ENCODE measurements at regions not wholly inside any gene's neighbourhood (a gene's known extent, or its start where the extent isn't known, plus 50 kb on each side); places are given as distances from the start of the nearest gene placed in this dataset.

DNA sequence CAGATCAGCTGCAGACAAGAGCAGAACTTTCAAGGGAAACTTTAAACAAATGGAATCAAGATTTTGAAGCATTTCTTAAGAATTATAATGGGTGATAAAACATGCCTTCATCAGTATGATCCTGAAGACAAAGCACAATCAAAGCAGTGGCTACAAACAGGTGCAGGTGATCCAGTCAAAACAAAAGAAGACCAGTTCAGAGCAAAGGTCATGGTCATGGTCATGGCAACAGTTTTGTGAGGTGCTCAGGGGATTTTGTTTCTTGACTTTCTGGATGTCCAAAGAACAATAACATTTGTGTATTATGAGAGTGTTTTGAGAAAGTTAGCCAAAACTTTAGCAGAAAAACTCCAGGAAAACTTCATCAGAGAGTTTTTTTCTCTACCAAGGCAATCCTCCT is 681.7 kb upstream of the PTBP2 start:
- intact Hi-C loops (cut with micrococcal nuclease) = no loop called here
- Mint-ChIP-seq H3K27me3 (ENCODE audit: low read depth) (no peaks in the 10 kb centered on the region), H3K9me3 (peaks cover 2% of the 10 kb centered on the region), H3K27ac (no peak overlapping the region), H3K4me1 (ENCODE audit: low read depth) (no peaks in the 10 kb centered on the region), H3K36me3 (ENCODE audit: low read depth) (no peaks in the 10 kb centered on the region), H3K4me3 (no peak overlapping the region)
- CTCF ChIA-PET = no interaction called here
- DNase-seq = no peak

DNA sequence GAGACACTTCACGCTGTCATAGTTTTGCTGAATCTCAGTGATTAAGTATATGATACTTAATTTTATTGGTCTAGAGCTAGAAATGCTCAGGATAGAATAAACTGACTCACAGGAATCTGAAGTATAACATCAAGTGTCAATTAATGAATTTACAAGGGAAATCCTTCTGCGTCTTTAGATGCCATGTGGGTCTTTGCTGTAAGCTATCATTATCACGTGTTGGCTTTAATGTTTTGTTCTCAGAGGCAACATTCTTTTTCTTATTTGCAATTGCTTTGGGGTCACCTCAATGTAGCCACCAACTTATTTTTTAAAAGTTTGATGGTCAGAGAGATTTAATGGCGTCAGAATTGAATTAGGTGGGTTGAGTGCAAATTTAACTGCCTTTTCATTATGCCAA is 680.1 kb upstream of the PTBP2 start:
- Mint-ChIP-seq H3K4me1 (ENCODE audit: low read depth) (no peaks in the 10 kb centered on the region), H3K9me3 (peaks cover 2% of the 10 kb centered on the region), H3K36me3 (ENCODE audit: low read depth) (no peaks in the 10 kb centered on the region), H3K27me3 (ENCODE audit: low read depth) (no peaks in the 10 kb centered on the region), H3K27ac (no peak overlapping the region), H3K4me3 (no peak overlapping the region)
- intact Hi-C loops (cut with micrococcal nuclease) = no loop called here
- DNase-seq = no peak
- CTCF ChIA-PET = no interaction called here

DNA sequence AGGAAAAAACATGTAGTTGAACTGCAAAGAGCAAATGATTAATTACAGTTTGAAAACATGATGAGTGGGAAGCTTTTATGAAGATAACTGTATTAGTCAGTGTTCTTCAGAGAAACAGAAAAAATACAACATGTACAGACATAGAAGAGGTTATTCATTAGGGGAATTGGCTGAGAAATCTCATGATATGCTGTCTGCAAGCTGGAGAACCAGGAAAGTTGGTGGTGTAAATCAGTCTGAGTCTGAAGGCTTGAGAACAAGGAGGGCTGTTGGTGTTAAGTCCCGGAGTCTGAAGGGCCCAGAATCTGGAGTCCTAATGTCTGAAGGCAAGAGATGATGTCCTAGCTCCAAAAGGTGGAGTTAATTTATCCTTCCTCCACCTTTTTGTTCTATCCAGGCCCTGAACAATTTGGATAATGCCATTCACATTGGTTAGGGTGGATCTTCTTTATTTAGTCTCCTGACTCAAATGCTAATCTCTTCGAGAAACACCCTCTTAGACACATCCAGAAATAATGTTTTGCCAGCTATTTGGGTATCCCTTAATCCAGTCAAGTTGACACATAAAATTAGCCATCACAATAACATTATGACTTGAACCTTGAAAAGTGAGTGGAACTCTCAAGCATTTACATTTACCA is 672.9 kb upstream of the PTBP2 start:
- intact Hi-C loops (cut with micrococcal nuclease) = no loop called here
- Mint-ChIP-seq H3K9me3 (peaks cover 4% of the 10 kb centered on the region), H3K27ac (no peak overlapping the region), H3K36me3 (ENCODE audit: low read depth) (no peaks in the 10 kb centered on the region), H3K27me3 (ENCODE audit: low read depth) (no peaks in the 10 kb centered on the region), H3K4me3 (no peak overlapping the region), H3K4me1 (ENCODE audit: low read depth) (no peaks in the 10 kb centered on the region)
- DNase-seq = no peak
- CTCF ChIA-PET = no interaction called here

DNA sequence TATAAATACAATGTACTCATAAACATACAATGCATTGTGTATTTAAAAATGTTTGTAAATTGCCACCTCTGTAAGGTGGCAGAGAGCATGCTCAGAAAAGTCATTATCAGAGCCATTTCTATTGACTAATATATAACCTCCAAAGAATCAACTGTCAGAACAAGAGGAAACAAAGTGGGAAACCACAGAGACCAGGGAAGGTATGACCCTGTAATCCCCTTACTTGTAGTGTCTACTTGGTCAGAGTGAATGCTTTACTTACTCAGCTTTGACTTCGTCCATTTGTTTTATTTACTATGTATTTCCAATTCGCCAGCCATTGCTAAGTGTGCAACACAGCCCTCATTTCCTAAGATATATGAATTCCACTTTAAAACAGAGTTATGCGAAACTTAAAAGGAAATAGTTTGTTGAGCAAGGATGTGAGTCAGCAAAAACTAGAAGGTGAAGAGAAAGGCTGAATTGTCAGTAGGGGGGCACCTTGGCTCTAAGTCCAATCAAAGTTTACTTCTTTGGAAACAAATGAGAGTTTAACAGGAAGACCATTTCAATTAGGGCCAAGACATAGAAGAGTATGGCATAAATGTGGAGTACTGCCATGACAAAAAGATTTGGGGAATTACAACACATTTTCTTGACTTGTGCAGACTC is 671.7 kb upstream of the PTBP2 start:
- no peak overlapping the region for H3K4me3 Mint-ChIP-seq
- H3K36me3 Mint-ChIP-seq (ENCODE audit: low read depth) = no peaks in the 10 kb centered on the region
- CTCF ChIA-PET = no interaction called here

DNA sequence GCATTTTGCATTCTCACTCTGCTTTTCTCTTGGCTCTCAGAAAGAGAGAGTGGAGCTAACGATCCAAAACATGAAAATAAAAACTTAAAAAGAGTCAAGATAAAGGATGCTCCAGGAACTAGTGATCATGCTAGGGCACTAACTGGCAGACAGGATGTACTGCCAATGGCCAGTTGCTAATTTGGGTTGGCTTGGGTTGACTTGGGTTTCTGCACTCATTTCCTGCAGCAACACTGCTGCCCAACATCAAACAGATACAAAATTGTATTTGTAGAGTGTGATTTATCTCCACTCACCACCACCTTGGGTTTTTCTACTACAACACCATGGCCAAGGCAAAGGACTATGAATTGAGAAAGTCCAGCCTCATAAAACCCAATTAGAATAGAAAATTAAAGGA is 662.3 kb upstream of the PTBP2 start:
- CTCF ChIA-PET = no interaction called here
- intact Hi-C loops (cut with micrococcal nuclease) = no loop called here
- Mint-ChIP-seq H3K4me3 (no peak overlapping the region), H3K9me3 (peaks cover 5% of the 10 kb centered on the region), H3K27me3 (ENCODE audit: low read depth) (no peaks in the 10 kb centered on the region), H3K4me1 (ENCODE audit: low read depth) (no peaks in the 10 kb centered on the region), H3K36me3 (ENCODE audit: low read depth) (no peaks in the 10 kb centered on the region), H3K27ac (no peak overlapping the region)
- DNase-seq = no peak

More for the DNA sequence above, 671.7 kb upstream of the PTBP2 start:
- intact Hi-C loops (cut with micrococcal nuclease) = no loop called here
- peaks cover 7% of the 10 kb centered on the region for H3K9me3 Mint-ChIP-seq
- H3K27ac Mint-ChIP-seq = no peak overlapping the region
- DNase-seq = no peak
- no peaks in the 10 kb centered on the region for H3K27me3 Mint-ChIP-seq (ENCODE audit: low read depth)
- no peaks in the 10 kb centered on the region for H3K4me1 Mint-ChIP-seq (ENCODE audit: low read depth)

DNA sequence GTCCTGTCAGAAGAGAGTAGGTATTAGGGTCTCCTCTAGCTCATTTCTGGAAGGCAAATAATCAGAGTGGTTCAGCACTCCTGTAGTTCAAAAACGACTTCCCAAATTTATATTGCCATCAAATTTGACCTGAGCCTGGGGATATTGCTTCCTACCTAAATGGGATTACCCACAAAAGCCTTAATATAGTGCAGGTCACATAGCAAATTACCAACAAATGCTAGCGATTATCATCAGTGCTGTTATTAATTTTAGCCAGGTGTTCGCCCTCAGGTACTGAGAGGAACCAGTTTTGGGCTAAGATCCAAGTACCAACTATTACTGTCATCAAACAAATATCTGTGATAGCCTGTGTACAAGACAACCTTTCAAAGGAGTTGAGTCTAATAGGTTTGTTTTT is 661.8 kb upstream of the PTBP2 start:
- Mint-ChIP-seq H3K4me3 (no peak overlapping the region), H3K9me3 (peaks cover 5% of the 10 kb centered on the region), H3K36me3 (ENCODE audit: low read depth) (no peaks in the 10 kb centered on the region), H3K27ac (no peak overlapping the region), H3K27me3 (ENCODE audit: low read depth) (no peaks in the 10 kb centered on the region), H3K4me1 (ENCODE audit: low read depth) (no peaks in the 10 kb centered on the region)
- intact Hi-C loops (cut with micrococcal nuclease) = no loop called here
- CTCF ChIA-PET = no interaction called here
- no peak for DNase-seq

DNA sequence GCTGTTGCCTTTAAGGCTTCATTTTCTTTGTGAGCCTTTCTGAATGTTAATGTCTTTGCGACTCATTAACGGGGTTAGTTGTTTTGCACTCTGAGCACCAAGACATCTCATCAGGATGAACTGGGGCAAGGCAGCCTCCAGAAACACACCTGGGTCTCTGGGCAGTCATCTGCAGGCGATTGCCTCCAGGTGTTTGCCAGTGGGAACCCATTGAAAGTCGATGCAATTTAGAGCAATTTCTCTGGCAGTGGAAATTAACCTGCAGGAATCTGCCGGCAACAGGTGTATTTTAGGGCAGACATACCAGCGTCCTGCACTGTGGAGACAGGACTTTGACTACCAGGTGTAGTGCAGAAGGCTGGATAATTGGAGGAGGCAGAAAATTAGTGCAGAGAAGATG is 661.0 kb upstream of the PTBP2 start:
- intact Hi-C loops (cut with micrococcal nuclease) = no loop called here
- CTCF ChIA-PET = no interaction called here
- Mint-ChIP-seq H3K4me1 (ENCODE audit: low read depth) (no peaks in the 10 kb centered on the region), H3K36me3 (ENCODE audit: low read depth) (no peaks in the 10 kb centered on the region), H3K4me3 (no peak overlapping the region), H3K27me3 (ENCODE audit: low read depth) (no peaks in the 10 kb centered on the region), H3K9me3 (peaks cover 5% of the 10 kb centered on the region), H3K27ac (no peak overlapping the region)
- DNase-seq = no peak

DNA sequence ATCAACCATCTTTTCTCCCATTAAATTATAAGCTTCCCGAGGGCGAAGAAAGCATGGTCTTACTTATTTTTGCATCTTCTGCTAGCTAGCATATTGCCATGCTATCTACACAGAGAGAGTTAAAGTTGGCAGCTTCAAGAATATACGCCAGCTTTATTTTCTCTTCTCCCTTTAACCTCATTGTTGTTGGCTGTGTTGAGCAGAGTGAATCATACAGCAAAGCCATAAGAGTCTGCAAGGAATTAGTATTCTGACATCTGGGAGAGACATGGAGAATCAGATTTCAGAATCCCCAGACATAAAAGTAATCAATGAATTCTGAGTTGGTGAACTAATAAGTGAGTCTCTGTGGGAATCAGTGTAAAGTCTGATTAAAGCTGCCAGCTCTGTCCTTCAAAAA is 649.6 kb upstream of the PTBP2 start:
- intact Hi-C loops (cut with micrococcal nuclease) = no loop called here
- no peak overlapping the region for H3K4me3 Mint-ChIP-seq
- H3K27ac Mint-ChIP-seq = no peak overlapping the region
- no peaks in the 10 kb centered on the region for H3K9me3 Mint-ChIP-seq
- no peak for DNase-seq
- CTCF ChIA-PET = no interaction called here
- no peaks in the 10 kb centered on the region for H3K4me1 Mint-ChIP-seq (ENCODE audit: low read depth)
- no peaks in the 10 kb centered on the region for H3K36me3 Mint-ChIP-seq (ENCODE audit: low read depth)
- no peaks in the 10 kb centered on the region for H3K27me3 Mint-ChIP-seq (ENCODE audit: low read depth)

DNA sequence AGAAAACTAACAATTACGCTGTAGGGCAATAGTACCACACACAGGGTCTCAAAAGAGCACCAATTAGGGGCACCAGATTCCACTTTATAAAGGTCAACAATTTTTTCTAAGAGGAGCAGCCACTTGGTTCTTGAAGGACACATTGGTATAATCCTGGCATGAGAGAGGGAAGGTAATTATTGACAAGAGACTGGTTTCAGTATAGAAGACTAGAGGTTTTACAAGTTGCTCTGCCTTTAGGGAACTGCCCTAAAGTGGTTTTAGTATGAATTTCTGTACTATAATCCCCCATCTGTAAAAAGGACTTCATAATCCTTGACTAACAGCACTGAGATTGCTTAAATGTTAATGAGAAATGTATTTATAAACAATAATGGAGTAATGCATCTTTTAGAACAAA is 648.5 kb upstream of the PTBP2 start:
- Mint-ChIP-seq H3K9me3 (no peaks in the 10 kb centered on the region), H3K27ac (no peak overlapping the region), H3K27me3 (ENCODE audit: low read depth) (no peaks in the 10 kb centered on the region), H3K4me1 (ENCODE audit: low read depth) (no peaks in the 10 kb centered on the region), H3K36me3 (ENCODE audit: low read depth) (no peaks in the 10 kb centered on the region), H3K4me3 (no peak overlapping the region)
- CTCF ChIA-PET = no interaction called here
- no peak for DNase-seq
- intact Hi-C loops (cut with micrococcal nuclease) = no loop called here

DNA sequence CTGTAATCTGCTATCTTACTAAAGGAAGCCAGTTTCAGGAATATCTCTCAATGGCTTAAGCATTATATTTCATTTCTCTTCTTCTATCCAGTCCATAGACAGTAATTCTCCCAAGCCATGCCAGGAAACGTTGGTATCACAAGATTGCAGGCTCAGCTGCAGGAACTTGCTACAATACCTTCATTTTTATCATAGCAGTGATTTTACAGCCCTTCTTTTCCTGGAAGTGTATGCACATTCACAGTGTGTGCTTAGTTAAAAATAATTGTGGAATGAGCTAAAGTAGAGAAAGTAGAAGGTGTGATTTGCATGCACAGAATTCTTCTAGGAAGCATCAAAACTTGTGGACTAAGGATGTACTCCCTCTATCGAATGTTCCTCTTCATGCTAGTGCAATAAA is 647.2 kb upstream of the PTBP2 start:
- intact Hi-C loops (cut with micrococcal nuclease) = no loop called here
- H3K4me1 Mint-ChIP-seq (ENCODE audit: low read depth) = no peaks in the 10 kb centered on the region
- H3K27ac Mint-ChIP-seq = no peak overlapping the region
- no peaks in the 10 kb centered on the region for H3K9me3 Mint-ChIP-seq
- no peaks in the 10 kb centered on the region for H3K36me3 Mint-ChIP-seq (ENCODE audit: low read depth)
- CTCF ChIA-PET = no interaction called here
- H3K27me3 Mint-ChIP-seq (ENCODE audit: low read depth) = no peaks in the 10 kb centered on the region
- no peak for DNase-seq
- H3K4me3 Mint-ChIP-seq = no peak overlapping the region

DNA sequence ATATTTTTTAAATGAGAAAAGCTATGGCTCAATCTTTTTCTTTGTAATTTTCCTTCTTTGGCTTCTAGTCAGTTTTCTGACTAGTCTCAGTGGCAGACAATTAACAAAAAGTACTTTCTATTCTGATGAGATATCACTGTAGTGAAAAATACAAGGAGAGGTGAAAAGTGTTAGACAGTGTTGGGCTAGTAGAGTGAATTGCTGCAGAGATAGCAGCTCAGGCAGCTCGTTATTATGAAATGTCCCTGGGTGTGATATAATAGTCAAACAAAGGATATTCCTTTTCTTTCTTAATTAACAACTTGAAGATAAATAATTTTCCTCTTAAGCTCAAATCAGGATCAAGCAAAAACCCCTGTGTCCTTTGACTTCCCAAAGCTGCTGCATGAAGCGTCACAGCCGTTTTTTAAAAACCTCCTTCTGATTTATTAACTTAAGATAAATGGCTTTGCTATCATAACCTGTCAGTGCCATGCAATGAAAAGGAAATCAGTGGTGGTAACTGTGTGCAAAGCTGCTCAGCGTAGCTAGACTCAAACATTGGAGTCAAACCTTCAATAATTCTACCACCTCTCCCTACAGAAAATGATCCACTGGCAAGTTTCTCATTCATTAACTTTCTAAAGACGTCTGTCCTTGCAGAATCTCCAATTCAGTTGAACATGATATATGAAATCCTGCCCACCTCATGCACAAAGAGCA is 646.6 kb upstream of the PTBP2 start:
- no peaks in the 10 kb centered on the region for H3K27me3 Mint-ChIP-seq (ENCODE audit: low read depth)
- H3K4me3 Mint-ChIP-seq = no peak overlapping the region
- CTCF ChIA-PET = no interaction called here
- intact Hi-C loops (cut with micrococcal nuclease) = no loop called here
- no peak overlapping the region for H3K27ac Mint-ChIP-seq
- no peaks in the 10 kb centered on the region for H3K9me3 Mint-ChIP-seq
- H3K4me1 Mint-ChIP-seq (ENCODE audit: low read depth) = no peaks in the 10 kb centered on the region
- DNase-seq = no peak
- no peaks in the 10 kb centered on the region for H3K36me3 Mint-ChIP-seq (ENCODE audit: low read depth)

DNA sequence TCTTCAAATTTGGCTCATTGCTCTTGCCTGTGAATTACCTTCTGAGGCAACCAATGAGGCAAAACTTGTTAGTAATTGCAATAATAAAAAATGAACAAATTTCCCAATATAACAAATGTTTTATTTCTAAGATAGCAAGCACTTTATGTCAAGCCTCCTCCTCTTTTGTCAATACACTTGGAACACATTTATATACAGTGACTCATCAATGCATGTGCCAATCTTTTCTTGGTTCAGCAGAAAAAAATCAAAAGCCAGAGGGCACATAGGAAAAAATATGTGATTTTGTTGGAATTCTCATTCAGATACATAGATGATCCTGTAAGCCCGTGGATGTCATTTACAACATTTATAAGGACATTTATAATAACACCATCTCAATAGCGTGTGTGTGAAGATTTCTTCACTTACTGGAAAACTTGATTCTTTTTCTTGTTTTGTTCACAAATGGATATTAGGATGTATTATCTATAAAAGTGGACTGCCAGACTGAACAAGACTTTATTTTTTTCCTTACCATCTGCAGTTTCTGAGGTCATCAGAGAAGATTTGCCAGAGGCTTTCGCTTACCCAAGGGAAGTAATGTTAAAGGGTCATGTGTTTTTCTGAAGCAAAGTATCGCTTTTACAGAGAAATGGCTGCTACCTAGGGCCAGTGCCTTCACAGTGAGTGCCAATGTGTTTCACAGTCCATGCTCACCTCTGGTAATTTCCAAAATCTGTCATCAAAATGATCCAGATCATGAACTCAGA is 645.7 kb upstream of the PTBP2 start:
- Mint-ChIP-seq H3K36me3 (ENCODE audit: low read depth) (no peaks in the 10 kb centered on the region), H3K27me3 (ENCODE audit: low read depth) (no peaks in the 10 kb centered on the region), H3K4me1 (ENCODE audit: low read depth) (no peaks in the 10 kb centered on the region), H3K9me3 (peaks cover 2% of the 10 kb centered on the region), H3K27ac (no peak overlapping the region), H3K4me3 (no peak overlapping the region)
- intact Hi-C loops (cut with micrococcal nuclease) = no loop called here
- CTCF ChIA-PET = no interaction called here
- no peak for DNase-seq

DNA sequence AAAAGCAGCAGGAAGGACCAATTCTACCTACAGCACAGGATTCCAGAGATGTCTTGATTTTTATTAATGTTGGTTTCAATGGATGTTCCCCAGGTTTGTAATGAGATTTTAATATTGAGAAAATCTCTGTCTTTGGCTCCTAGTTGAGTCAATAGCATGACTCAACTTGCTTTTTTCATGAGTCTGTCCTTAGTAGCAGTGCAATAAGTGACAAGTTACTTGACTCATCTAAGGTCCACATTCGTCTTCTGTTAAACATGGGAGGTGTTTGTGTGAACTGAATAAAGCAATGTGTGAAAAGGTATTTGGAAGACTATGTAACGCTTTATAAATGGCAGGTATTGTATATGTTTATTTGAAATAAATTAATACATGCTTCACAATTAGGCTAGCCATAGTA is 645.0 kb upstream of the PTBP2 start:
- intact Hi-C loops (cut with micrococcal nuclease) = no loop called here
- Mint-ChIP-seq H3K27me3 (ENCODE audit: low read depth) (no peaks in the 10 kb centered on the region), H3K27ac (no peak overlapping the region), H3K9me3 (peaks cover 2% of the 10 kb centered on the region), H3K4me1 (ENCODE audit: low read depth) (no peaks in the 10 kb centered on the region), H3K36me3 (ENCODE audit: low read depth) (no peaks in the 10 kb centered on the region), H3K4me3 (no peak overlapping the region)
- no peak for DNase-seq
- CTCF ChIA-PET = no interaction called here
